Right kidney (tissue), 1 donor: ENCODE measurements at regions not wholly inside any gene's neighbourhood (a gene's known extent, or its start where the extent isn't known, plus 50 kb on each side); places are given as distances from the start of the nearest gene placed in this dataset.
"Not testable (repeated sequence)": the region's sequence is repeated elsewhere in the genome, so short reads cannot be mapped to it uniquely, and the experiment has no call there.

Experiments used
- DNase-seq: peaks from one replicate; pipeline ENCODE4 v3.0.0-alpha.2; 2016

DNA sequence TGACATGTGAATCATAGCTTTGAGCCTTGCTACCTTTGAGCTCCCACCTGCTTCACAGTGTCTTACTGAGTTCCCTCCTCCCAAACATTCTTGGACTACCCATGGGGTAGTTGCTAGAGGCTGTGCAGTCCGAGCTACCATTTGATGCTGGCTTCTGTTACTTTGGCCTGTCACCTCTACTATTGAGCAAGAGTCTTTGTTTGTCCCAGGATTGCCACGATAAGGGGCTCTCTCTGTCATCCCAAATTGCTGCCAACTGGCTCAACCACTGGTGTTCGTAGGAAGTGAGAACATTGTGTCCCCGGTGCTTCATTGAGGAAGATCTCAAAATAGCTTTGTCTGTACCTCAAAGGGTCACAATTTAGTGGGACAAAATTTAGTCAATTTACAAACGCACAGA, 59.1 kb upstream of the PAX8 start:
- no peak for DNase-seq

DNA sequence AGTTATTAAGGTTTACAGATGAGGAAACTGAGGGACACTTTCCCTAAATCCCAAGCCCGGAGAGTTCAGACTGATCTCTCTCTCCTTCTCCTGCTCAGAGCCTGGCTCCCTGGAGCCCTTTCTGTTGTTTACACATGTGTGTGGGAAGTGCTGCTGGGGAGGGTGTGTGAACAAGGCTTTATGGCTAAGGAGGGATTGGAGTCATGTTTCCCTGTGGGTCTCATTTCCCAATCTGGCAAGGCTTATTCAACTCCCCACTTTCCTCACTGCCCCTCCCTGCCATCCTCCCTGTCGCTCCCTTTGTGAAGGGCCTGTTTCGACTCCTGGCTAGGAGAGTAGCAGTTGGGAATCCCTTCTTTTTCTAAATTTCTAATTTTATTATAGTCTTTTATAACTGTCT, 57.3 kb upstream of the PAX8 start:
- DNase-seq, result not testable (repeated sequence)

DNA sequence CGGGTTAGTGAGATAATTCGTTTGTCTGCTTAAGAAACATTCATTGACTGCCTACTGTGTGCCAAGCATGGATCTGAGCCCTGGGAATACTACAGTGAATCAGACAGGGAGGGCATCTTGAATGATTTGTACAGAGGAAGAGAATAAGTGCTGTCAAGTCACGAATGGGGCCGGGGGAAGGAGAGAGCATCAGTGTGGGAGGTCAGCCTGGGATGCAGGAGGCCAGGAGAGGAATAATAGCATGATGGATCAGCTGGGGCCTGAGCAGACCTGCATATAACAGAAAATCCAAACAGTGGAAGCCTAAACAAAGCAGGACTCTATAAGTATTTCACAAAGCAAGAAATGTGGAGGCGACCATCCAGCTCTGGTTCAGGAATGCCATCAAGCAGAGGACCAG, 55.4 kb upstream of the PAX8 start:
- DNase-seq, result no peak

DNA sequence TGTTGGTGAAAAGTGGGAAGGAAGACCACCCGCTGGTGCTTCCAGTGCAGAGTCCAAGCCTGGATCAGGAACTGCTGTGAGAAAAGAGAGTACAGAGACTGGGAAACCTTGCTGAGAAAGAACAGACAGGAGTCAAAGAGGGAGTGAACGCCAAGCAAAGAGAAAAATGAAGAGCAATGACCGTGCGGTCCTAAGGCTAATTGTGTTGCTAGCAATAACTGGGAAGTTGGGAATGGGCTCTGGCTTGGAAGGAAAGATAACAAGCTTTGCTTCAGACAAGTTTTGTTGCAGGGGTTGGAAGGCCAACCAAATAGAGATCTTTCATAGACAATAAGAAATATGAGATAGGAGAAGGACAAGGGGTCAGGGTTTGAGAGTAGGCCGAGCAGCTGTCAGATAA, 55.0 kb upstream of the PAX8 start:
- DNase-seq, result not testable (repeated sequence)

DNA sequence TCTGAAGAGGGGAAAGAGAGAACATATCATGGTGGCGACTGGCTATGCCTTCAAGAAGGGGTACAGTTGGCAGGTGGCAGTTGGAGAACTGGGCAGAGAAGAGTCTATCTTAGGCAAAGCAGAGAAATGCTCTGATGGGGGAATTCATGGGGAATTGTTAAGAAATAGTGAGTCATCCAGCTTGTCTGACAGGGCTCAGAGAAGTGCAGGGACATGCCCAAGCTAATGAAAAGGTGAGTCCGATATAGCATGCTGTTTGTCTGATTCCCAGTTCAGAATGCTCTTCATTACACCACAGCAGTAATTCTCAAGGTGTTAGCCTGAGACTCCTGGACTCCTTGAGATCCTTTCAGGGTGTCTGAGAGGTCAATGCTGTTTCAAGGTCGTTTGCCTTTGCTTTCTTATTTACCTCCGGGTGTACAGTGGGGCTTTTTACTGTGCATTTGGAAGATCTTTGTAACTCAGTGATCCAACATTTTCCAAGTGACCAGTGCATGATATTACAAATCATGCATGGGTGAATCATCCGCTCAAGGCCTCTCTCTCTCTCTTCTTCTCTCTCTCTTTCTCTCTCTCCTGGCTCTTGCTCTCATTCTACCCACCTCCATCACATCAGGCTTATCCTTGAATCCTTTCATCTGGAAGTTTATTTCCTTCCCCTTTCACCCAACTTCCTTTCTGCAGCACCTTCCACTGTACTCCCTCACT, 51.5 kb upstream of the PAX8 start:
- DNase-seq, result not testable (repeated sequence)

DNA sequence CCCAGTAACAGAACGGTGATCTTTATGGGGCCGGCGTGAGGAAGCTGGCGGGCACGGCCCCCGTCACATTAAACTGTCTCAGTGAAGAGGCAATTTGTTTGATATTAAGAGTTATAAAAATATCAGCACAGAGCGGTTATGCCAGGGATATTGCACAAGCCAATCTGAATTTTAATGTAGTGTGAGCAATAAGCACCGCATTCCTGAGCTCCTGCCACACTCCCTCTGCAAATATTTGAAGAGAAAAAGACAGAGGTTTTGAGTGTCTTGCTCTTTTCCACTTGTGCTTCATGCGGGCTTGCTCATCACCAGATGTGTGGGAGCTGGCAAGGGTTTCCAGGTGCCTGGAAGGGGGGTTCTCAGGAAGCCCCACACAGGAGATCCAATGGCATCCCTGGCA, 50.3 kb upstream of the PAX8 start:
- not testable (repeated sequence) for DNase-seq

DNA sequence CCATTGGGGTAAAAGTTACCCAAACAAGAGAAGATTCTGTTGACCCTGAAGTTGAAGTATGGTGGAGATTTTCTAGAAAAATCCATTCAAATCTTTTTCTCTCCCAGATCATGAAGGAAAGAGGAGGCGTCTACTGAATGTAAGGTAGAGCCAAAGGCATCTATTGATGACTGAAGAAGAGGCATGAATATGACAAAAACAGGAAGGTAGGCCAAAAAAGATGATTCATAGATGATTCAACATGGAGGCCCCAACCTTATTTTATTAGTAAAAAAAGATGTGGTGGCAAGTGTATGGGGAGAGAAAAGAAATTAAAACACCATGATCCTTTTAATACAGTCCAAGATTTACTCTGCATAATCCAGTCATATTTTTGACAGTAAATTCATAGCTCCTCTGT, 49.9 kb upstream of the PAX8 start:
- DNase-seq, result not testable (repeated sequence)
